ENCODE measurements at regions not wholly inside any gene's neighbourhood (a gene's known extent, or its start where the extent isn't known, plus 50 kb on each side); places are given as distances from the start of the nearest gene placed in this dataset.

DNA sequence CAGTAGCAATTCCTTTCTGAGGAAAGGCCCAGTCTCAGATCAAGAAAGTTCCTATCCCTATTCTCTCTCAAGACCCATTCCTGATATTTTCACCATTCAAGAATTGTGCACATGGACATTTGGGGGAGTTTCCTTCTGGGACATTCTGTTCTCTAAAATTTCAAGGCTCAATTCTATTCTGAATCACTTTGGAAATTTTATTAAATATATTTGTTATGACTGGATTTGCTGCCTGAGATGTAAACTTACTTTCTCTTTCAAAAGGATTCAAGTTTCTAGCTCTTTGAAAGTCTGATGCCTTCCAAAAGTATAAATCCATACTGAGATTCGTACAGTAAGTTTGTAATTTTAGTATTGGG lies 55.3 kb upstream of the STK17B start:
- TF ChIP-seq POLR2AphosphoS5 (IDR thresholded peaks at IDR 0.05) (no peak), POLR2A (IDR thresholded peaks at IDR 0.05) (no peak)
- TF ChIP-seq, protein P1, sequence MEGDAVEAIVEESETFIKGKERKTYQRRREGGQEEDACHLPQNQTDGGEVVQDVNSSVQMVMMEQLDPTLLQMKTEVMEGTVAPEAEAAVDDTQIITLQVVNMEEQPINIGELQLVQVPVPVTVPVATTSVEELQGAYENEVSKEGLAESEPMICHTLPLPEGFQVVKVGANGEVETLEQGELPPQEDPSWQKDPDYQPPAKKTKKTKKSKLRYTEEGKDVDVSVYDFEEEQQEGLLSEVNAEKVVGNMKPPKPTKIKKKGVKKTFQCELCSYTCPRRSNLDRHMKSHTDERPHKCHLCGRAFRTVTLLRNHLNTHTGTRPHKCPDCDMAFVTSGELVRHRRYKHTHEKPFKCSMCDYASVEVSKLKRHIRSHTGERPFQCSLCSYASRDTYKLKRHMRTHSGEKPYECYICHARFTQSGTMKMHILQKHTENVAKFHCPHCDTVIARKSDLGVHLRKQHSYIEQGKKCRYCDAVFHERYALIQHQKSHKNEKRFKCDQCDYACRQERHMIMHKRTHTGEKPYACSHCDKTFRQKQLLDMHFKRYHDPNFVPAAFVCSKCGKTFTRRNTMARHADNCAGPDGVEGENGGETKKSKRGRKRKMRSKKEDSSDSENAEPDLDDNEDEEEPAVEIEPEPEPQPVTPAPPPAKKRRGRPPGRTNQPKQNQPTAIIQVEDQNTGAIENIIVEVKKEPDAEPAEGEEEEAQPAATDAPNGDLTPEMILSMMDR (IDR thresholded peaks at IDR 0.05) = no peak

Measured in stomach (tissue), 4 donors.